HG03354 (cell line): ENCODE measurements at regions not wholly inside any gene's neighbourhood (a gene's known extent, or its start where the extent isn't known, plus 50 kb on each side); places are given as distances from the start of the nearest gene placed in this dataset.

Experiments used
- ATAC-seq: cut with Tn5 transposase; IDR thresholded peaks from one replicate; pipeline ENCODE4 v1.9.1; 2021; ENCODE audit warnings: mild to moderate bottlenecking; ENCODE audit not compliant: unreplicated experiment, poor library complexity, severe bottlenecking

- no peak for ATAC-seq
Measured at GRCh38 chr12:115860619-115861018, 416.9 kb downstream of the MED13L start.

- ATAC-seq = no peak
Measured at GRCh38 chr12:115859231-115859630, 418.3 kb downstream of the MED13L start.

- no peak for ATAC-seq
Measured at GRCh38 chr12:115857923-115858322, 419.6 kb downstream of the MED13L start.

- ATAC-seq = no peak
Measured at GRCh38 chr12:115857160-115857920, 420.2 kb downstream of the MED13L start.

- ATAC-seq = no peak
Measured at GRCh38 chr12:115852054-115852453, 425.4 kb downstream of the MED13L start.

- ATAC-seq = no peak
Measured at GRCh38 chr12:115850957-115851356, 426.5 kb downstream of the MED13L start.

GRCh38 chr12:115849262-115849943 is 428.1 kb downstream of the MED13L start:
- no peak for ATAC-seq

- no peak for ATAC-seq
Measured at GRCh38 chr12:115847398-115847797, 430.1 kb downstream of the MED13L start.

- ATAC-seq = no peak
Measured at GRCh38 chr12:115846516-115846915, 431.0 kb downstream of the MED13L start.

- no peak for ATAC-seq
Measured at GRCh38 chr12:115840159-115840558, 437.3 kb downstream of the MED13L start.

GRCh38 chr12:115838952-115839351 is 438.5 kb downstream of the MED13L start:
- no peak for ATAC-seq

- ATAC-seq = no peak
Measured at GRCh38 chr12:115837220-115837619, 440.3 kb downstream of the MED13L start.

GRCh38 chr12:115835445-115835844 is 442.0 kb downstream of the MED13L start:
- ATAC-seq = no peak

GRCh38 chr12:115833704-115834103 is 443.8 kb downstream of the MED13L start:
- no peak for ATAC-seq

GRCh38 chr12:115830633-115831032 is 446.9 kb downstream of the MED13L start:
- no peak for ATAC-seq

- no peak for ATAC-seq
Measured at GRCh38 chr12:115830070-115830469, 447.4 kb downstream of the MED13L start.

GRCh38 chr12:115828168-115828567 is 449.3 kb downstream of the MED13L start:
- ATAC-seq = no peak

GRCh38 chr12:115824936-115825602 is 452.4 kb downstream of the MED13L start:
- no peak for ATAC-seq

GRCh38 chr12:115823635-115824034 is 453.9 kb downstream of the MED13L start:
- no peak for ATAC-seq

GRCh38 chr12:115820656-115821055 is 456.8 kb downstream of the MED13L start:
- no peak for ATAC-seq

- ATAC-seq = no peak
Measured at GRCh38 chr12:115818973-115819372, 458.5 kb downstream of the MED13L start.
